B cell (primary cell): ENCODE measurements at regions not wholly inside any gene's neighbourhood (a gene's known extent, or its start where the extent isn't known, plus 50 kb on each side); places are given as distances from the start of the nearest gene placed in this dataset.

Source experiments
- ATAC-seq: fragments of 200-7000 bp; cut with Tn5 transposase; one replicate; pipeline ENCODE4 v1.10.0; 2021; ENCODE audit warnings: low read depth, mild to moderate bottlenecking, moderate number of reproducible peaks, moderate library complexity
- CTCF ChIA-PET: fragments of 350-600 bp; sonication (Branson Sonifier 250); formaldehyde crosslinking; loops from one replicate; lab custom pipeline; 2021; ENCODE audit warnings: antibody characterized with exemption, inconsistent platforms; lab: Charles Lee
- POLR2A ChIA-PET: fragments of 350-600 bp; sonication (Branson Sonifier 250); formaldehyde crosslinking; loops from one replicate; lab custom pipeline; 2021; ENCODE audit warnings: antibody characterized with exemption; lab: Charles Lee
- DNase-seq: peaks from one replicate; pipeline ENCODE4 v3.0.0; 2013
- H2AFZ ChIP-seq: 2 replicates; pipeline ENCODE4 v1.6.1; 2012; ENCODE audit warnings: mild to moderate bottlenecking, low read depth, low read length; ENCODE audit not compliant: insufficient read depth, poor library complexity, severe bottlenecking
- H3K27ac ChIP-seq, 2 donors: 1 replicate in 1 of 2; 2 replicates in 1 of 2; pipeline ENCODE4 v1.5.1; 2012 to 2013; ENCODE audit warnings: low read length in 2 of 2, mild to moderate bottlenecking in 2 of 2, moderate library complexity in 1 of 2
- H3K27me3 ChIP-seq, 4 experiments: fragments of 200-600 bp in 1 of 4; sonication (generic) in 1 of 4; replicated peaks in 1 of 4; 1 replicate in 2 of 4; 2 replicates in 2 of 4; pipeline versions ENCODE4 v1.6.1 to v1.7.0; 2013 to 2016; ENCODE audit warnings: low read length in 3 of 4, mild to moderate bottlenecking in 2 of 4, mixed read lengths in 1 of 4, moderate library complexity in 1 of 4; ENCODE audit not compliant: insufficient read depth in 4 of 4, control insufficient read depth in 3 of 4; ENCODE audit errors: control extremely low read depth in 1 of 4
- H3K36me3 ChIP-seq, 2 experiments: replicated peaks in 1 of 2; 1 replicate in 1 of 2; 2 replicates in 1 of 2; pipeline versions ENCODE4 v1.6.1 to v1.7.1; 2013; ENCODE audit warnings: low read length in 1 of 2; ENCODE audit not compliant: insufficient read depth in 2 of 2, control insufficient read depth in 1 of 2; ENCODE audit errors: control extremely low read depth in 1 of 2, extremely low read depth in 1 of 2
- H3K4me1 ChIP-seq, 2 donors: fragments of 200-600 bp in 1 of 2; sonication (generic) in 1 of 2; 1 replicate in 1 of 2; 2 replicates in 1 of 2; pipeline versions ENCODE4 v1.5.1 to v1.6.1; 2013 to 2017; ENCODE audit warnings: low read length in 2 of 2; ENCODE audit not compliant: control insufficient read depth in 2 of 2, insufficient read depth in 2 of 2
- H3K4me2 ChIP-seq: replicated peaks from 2 replicates; pipeline ENCODE3; 2012; ENCODE audit warnings: mild to moderate bottlenecking, low read depth, low read length; ENCODE audit not compliant: poor library complexity, severe bottlenecking
- H3K4me3 ChIP-seq, 5 experiments: fragments of 200-600 bp in 1 of 5; sonication (generic) in 1 of 5; 1 replicate in 3 of 5; 2 replicates in 2 of 5; pipeline versions ENCODE4 v1.5.1 to v1.7.0; 2011 to 2016; ENCODE audit warnings: low read length in 4 of 5, mild to moderate bottlenecking in 4 of 5, low read depth in 2 of 5, control low read depth in 1 of 5, moderate library complexity in 1 of 5; ENCODE audit not compliant: insufficient read depth in 1 of 5; ENCODE audit errors: control extremely low read depth in 1 of 5, extremely low read depth in 1 of 5
- H3K79me2 ChIP-seq: fragments of 200-600 bp; sonication (generic); one replicate; pipeline ENCODE4 v1.6.0; 2016; ENCODE audit warnings: low read length; ENCODE audit not compliant: control insufficient read depth, insufficient read depth
- H3K9ac ChIP-seq: fragments of 200-600 bp; sonication (generic); 2 replicates; pipeline ENCODE4 v1.6.1; 2017; ENCODE audit warnings: mild to moderate bottlenecking, low read length, moderate library complexity
- H3K9me3 ChIP-seq, 3 donors: one replicate each; pipeline versions ENCODE4 v1.6.1 to v1.7.1; 2013; ENCODE audit warnings: low read length in 2 of 3; ENCODE audit not compliant: control insufficient read depth in 2 of 3, insufficient read depth in 1 of 3; ENCODE audit errors: control extremely low read depth in 1 of 3
- H4K20me1 ChIP-seq: 2 replicates; pipeline ENCODE4 v1.6.0; 2012; ENCODE audit warnings: mild to moderate bottlenecking, low read length; ENCODE audit not compliant: insufficient read depth, control insufficient read depth, poor library complexity, severe bottlenecking
- H3K27ac Mint-ChIP-seq: one replicate; pipeline ENCODE4 v1.8.0; 2021; ENCODE audit warnings: mixed read lengths
- H3K27me3 Mint-ChIP-seq: one replicate; pipeline ENCODE4 v1.8.0; 2021; ENCODE audit warnings: mixed read lengths
- H3K4me1 Mint-ChIP-seq: one replicate; pipeline ENCODE4 v1.8.0; 2021; ENCODE audit warnings: mixed read lengths
- H3K4me3 Mint-ChIP-seq: one replicate; pipeline ENCODE4 v1.8.0; 2021; ENCODE audit warnings: mixed read lengths
- H3K9me3 Mint-ChIP-seq: one replicate; pipeline ENCODE4 v1.8.0; 2022; ENCODE audit warnings: mixed read lengths; ENCODE audit not compliant: insufficient read depth
- EZH2 ChIP-seq: IDR thresholded peaks from 2 replicates; pipeline ENCODE4 v1.6.1; 2012; ENCODE audit warnings: borderline replicate concordance, low read depth, mild to moderate bottlenecking, moderate library complexity, low read length; ENCODE audit not compliant: insufficient read depth, poor library complexity, severe bottlenecking
- WGBS: methylation state at CpG from one replicate; pipeline ENCODE4 v1.1.5; 2013; ENCODE audit warnings: missing lambda C conversion rate; ENCODE audit not compliant: insufficient coverage; 5-methylcytosine and 5-hydroxymethylcytosine counted together
- intact Hi-C: fragments of 100-400 bp; cut with micrococcal nuclease; formaldehyde crosslinking; loops from one replicate; pipeline ENCODE4 v1.10.0; 2022
- TF ChIP-seq, protein P1 (sequence below): fragments of 200-600 bp; IDR thresholded peaks from one replicate; pipeline ENCODE4 v1.8.0; 2022; ENCODE audit warnings: antibody characterized with exemption, mild to moderate bottlenecking

DNA sequence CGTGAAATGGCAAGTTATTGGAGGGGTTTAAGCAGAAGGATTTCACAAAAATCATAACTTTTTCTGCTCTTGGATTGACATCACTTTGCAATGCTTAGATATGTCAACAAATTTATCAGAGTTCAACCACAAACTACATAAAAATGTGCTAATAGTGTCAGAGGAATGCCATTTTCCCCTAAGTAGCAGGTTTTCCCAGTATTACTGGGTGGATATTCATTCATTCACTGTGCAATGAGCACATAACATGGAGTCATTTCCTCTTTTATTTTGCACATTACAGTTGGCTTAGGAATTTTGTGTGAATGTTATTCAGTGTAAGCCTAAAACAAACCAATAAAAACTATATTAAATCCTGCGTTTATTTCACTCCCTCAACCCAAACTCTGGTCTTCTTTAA lies 537.3 kb upstream of the MCTP2 start:
- Histone ChIP-seq H3K79me2 (no peaks in the 10 kb centered on the region), H3K4me3 (no peak overlapping the region), H3K9ac (no peak overlapping the region), H3K4me2 (no peak overlapping the region), H3K4me1 (no peaks in the 10 kb centered on the region), H3K36me3 (no peaks in the 10 kb centered on the region), H4K20me1 (no peaks in the 10 kb centered on the region), H3K27me3 (no peaks in the 10 kb centered on the region), H3K27ac (no peak overlapping the region), H3K9me3 (peaks cover 0 to 3% (median 0%) of the 10 kb centered on the region in 3 donors), H2AFZ (no peak overlapping the region)
- intact Hi-C loops = no loop called here
- ATAC-seq = no peak
- Mint-ChIP-seq H3K4me1 (no peaks in the 10 kb centered on the region), H3K27ac (no peak overlapping the region), H3K4me3 (no peak overlapping the region), H3K27me3 (no peaks in the 10 kb centered on the region), H3K9me3 (peaks cover 4% of the 10 kb centered on the region)
- WGBS = no CpG with 5 or more reads among the region's 2 CpGs
- TF ChIP-seq, protein P1, sequence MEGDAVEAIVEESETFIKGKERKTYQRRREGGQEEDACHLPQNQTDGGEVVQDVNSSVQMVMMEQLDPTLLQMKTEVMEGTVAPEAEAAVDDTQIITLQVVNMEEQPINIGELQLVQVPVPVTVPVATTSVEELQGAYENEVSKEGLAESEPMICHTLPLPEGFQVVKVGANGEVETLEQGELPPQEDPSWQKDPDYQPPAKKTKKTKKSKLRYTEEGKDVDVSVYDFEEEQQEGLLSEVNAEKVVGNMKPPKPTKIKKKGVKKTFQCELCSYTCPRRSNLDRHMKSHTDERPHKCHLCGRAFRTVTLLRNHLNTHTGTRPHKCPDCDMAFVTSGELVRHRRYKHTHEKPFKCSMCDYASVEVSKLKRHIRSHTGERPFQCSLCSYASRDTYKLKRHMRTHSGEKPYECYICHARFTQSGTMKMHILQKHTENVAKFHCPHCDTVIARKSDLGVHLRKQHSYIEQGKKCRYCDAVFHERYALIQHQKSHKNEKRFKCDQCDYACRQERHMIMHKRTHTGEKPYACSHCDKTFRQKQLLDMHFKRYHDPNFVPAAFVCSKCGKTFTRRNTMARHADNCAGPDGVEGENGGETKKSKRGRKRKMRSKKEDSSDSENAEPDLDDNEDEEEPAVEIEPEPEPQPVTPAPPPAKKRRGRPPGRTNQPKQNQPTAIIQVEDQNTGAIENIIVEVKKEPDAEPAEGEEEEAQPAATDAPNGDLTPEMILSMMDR = no peak
- TF ChIP-seq EZH2 = no peak
- no peak for DNase-seq
- CTCF ChIA-PET = no interaction called here
- POLR2A ChIA-PET = no interaction called here

DNA sequence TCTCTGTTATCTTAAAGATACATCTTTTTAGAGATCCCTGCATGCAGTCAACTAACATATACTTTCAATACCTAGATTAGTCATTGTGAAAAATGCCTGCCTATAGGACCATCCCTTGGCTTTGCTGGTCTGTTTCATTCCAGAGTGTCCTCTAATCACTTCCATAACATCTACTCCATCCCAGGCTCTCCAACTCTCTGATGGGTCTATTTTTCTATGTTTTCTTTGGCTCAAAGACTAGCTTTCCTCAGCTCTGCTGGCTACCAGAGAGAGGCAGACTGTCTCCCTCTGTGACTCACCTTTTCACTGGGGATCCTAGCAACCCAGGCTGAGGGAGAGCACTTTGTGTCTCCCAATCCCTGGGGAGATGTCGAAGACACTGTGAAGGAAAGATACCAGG lies 547.7 kb upstream of the MCTP2 start:
- ChIA-PET CTCF (no interaction called here), POLR2A (no interaction called here)
- Mint-ChIP-seq H3K4me3 (no peak overlapping the region), H3K27ac (no peak overlapping the region), H3K4me1 (no peaks in the 10 kb centered on the region), H3K9me3 (peaks cover 6% of the 10 kb centered on the region), H3K27me3 (no peaks in the 10 kb centered on the region)
- H3K27me3 ChIP-seq = no peaks in the 10 kb centered on the region
- no peaks in the 10 kb centered on the region for H3K79me2 ChIP-seq
- DNase-seq (no peak), ATAC-seq (no peak)
- no peaks in the 10 kb centered on the region for H4K20me1 ChIP-seq
- H2AFZ ChIP-seq = no peak overlapping the region
- peaks cover 2 to 15% (median 14%) of the 10 kb centered on the region in 3 donors for H3K9me3 ChIP-seq
- no peak overlapping the region for H3K4me3 ChIP-seq
- no peak overlapping the region for H3K4me2 ChIP-seq
- no peak overlapping the region for H3K9ac ChIP-seq
- no peaks in the 10 kb centered on the region for H3K4me1 ChIP-seq
- intact Hi-C loops = no loop called here
- H3K36me3 ChIP-seq = no peaks in the 10 kb centered on the region
- H3K27ac ChIP-seq = no peak overlapping the region
- 45% methylated on average over 1 of the region's 1 CpG for WGBS
- no peak for TF ChIP-seq EZH2
- TF ChIP-seq, protein P1 = no peak
